ENCODE measurements at regions not wholly inside any gene's neighbourhood (a gene's known extent, or its start where the extent isn't known, plus 50 kb on each side); places are given as distances from the start of the nearest gene placed in this dataset.
"Not testable (repeated sequence)": the region's sequence is repeated elsewhere in the genome, so short reads cannot be mapped to it uniquely, and the experiment has no call there.

- no peak for DNase-seq (ENCODE audit: low spot score)
Observed at GRCh38 chr2:145916799-145917198, 1396.9 kb upstream of the ZEB2 start.

- no peak for DNase-seq (ENCODE audit: low spot score)
Observed at GRCh38 chr2:145914716-145915115, 1394.8 kb upstream of the ZEB2 start.

GRCh38 chr2:145910416-145910815 lies 1390.5 kb upstream of the ZEB2 start:
- DNase-seq (ENCODE audit: low spot score), result no peak

GRCh38 chr2:145909766-145910165 lies 1389.8 kb upstream of the ZEB2 start:
- DNase-seq (ENCODE audit: low spot score), result no peak

- DNase-seq (ENCODE audit: low spot score), result no peak
Observed at GRCh38 chr2:145909175-145909755, 1389.3 kb upstream of the ZEB2 start.

- DNase-seq (ENCODE audit: low spot score), result peak; percentile 93
Observed at GRCh38 chr2:145906354-145906753, 1386.4 kb upstream of the ZEB2 start.

- no peak for DNase-seq (ENCODE audit: low spot score)
Observed at GRCh38 chr2:145905371-145905770, 1385.5 kb upstream of the ZEB2 start.

GRCh38 chr2:145897151-145897550 lies 1377.2 kb upstream of the ZEB2 start:
- no peak for DNase-seq (ENCODE audit: low spot score)

GRCh38 chr2:145887915-145888314 lies 1368.0 kb upstream of the ZEB2 start:
- DNase-seq (ENCODE audit: low spot score), result no peak

GRCh38 chr2:145880997-145881396 lies 1361.1 kb upstream of the ZEB2 start:
- DNase-seq (ENCODE audit: low spot score), result not testable (repeated sequence)

GRCh38 chr2:145875016-145875415 lies 1355.1 kb upstream of the ZEB2 start:
- no peak for DNase-seq (ENCODE audit: low spot score)

GRCh38 chr2:145874466-145874865 lies 1354.5 kb upstream of the ZEB2 start:
- DNase-seq (ENCODE audit: low spot score), result peak; percentile 40

GRCh38 chr2:145864501-145864900 lies 1344.6 kb upstream of the ZEB2 start:
- DNase-seq (ENCODE audit: low spot score), result no peak

GRCh38 chr2:145861940-145862339 lies 1342.0 kb upstream of the ZEB2 start:
- DNase-seq (ENCODE audit: low spot score), result no peak

- DNase-seq (ENCODE audit: low spot score), result peak; percentile 58
Observed at GRCh38 chr2:145860083-145860482, 1340.2 kb upstream of the ZEB2 start.

GRCh38 chr2:145855142-145855541 lies 1335.2 kb upstream of the ZEB2 start:
- no peak for DNase-seq (ENCODE audit: low spot score)

GRCh38 chr2:145854039-145854755 lies 1334.3 kb upstream of the ZEB2 start:
- DNase-seq (ENCODE audit: low spot score), result no peak

GRCh38 chr2:145851730-145852129 lies 1331.8 kb upstream of the ZEB2 start:
- no peak for DNase-seq (ENCODE audit: low spot score)

- DNase-seq (ENCODE audit: low spot score), result no peak
Observed at GRCh38 chr2:145849466-145849865, 1329.5 kb upstream of the ZEB2 start.

GRCh38 chr2:145846982-145847381 lies 1327.1 kb upstream of the ZEB2 start:
- DNase-seq (ENCODE audit: low spot score), result no peak

GRCh38 chr2:145845923-145846322 lies 1326.0 kb upstream of the ZEB2 start:
- no peak for DNase-seq (ENCODE audit: low spot score)

GRCh38 chr2:145845207-145845894 lies 1325.4 kb upstream of the ZEB2 start:
- no peak for DNase-seq (ENCODE audit: low spot score)

GRCh38 chr2:145841973-145842372 lies 1322.1 kb upstream of the ZEB2 start:
- no peak for DNase-seq (ENCODE audit: low spot score)

Measured in kidney tubule cell (primary cell).